HepG2 (cell line): ENCODE measurements at regions not wholly inside any gene's neighbourhood (a gene's known extent, or its start where the extent isn't known, plus 50 kb on each side); places are given as distances from the start of the nearest gene placed in this dataset.

Experiments
- ATF3 ChIP-seq: sonication (generic); formaldehyde crosslinking; IDR thresholded peaks from 2 replicates; pipeline ENCODE4 v1.4.0; 2020; ENCODE audit warnings: missing genetic modification reagents
- KDM5A ChIP-seq: fragments of 200-600 bp; sonication (generic); IDR thresholded peaks from 2 replicates; pipeline ENCODE4 v1.7.0; 2018; ENCODE audit warnings: antibody characterized with exemption, mild to moderate bottlenecking, low read length, borderline replicate concordance
- MXD4 ChIP-seq: IDR thresholded peaks from 2 replicates; pipeline ENCODE4 v1.6.1; 2016; ENCODE audit warnings: mild to moderate bottlenecking, missing biosample characterization, missing genetic modification reagents
- POLR2A ChIP-seq, 2 experiments: IDR thresholded peaks; 2 replicates each; pipeline ENCODE4 v1.6.1; 2011; ENCODE audit warnings: low read depth in 2 of 2, low read length in 2 of 2, mild to moderate bottlenecking in 1 of 2, moderate library complexity in 1 of 2; ENCODE audit not compliant: insufficient read depth in 1 of 2
- RAD21 ChIP-seq: fragments of 450-650 bp; formaldehyde crosslinking; IDR thresholded peaks from 2 replicates; pipeline ENCODE4 v1.5.0; 2020; ENCODE audit warnings: mild to moderate bottlenecking
- SOX5 ChIP-seq: IDR thresholded peaks from 2 replicates; pipeline ENCODE4 v1.6.1; 2016; ENCODE audit warnings: borderline replicate concordance
- ZZZ3 ChIP-seq: sonication (generic); formaldehyde crosslinking; IDR thresholded peaks from 2 replicates; pipeline ENCODE4 v1.4.0; 2020; ENCODE audit warnings: missing genetic modification reagents, mild to moderate bottlenecking, borderline replicate concordance
- TF ChIP-seq, protein P1 (sequence below): sonication (generic); formaldehyde crosslinking; IDR thresholded peaks from 2 replicates; pipeline ENCODE4 v1.5.0; 2020; ENCODE audit warnings: mild to moderate bottlenecking, missing genetic modification reagents, moderate library complexity
- TF ChIP-seq, protein P2 (sequence below), 2 experiments: IDR thresholded peaks; 2 replicates each; pipeline ENCODE4 v1.6.1; 2011 to 2012; ENCODE audit warnings: low read length in 2 of 2, borderline replicate concordance in 1 of 2, low read depth in 1 of 2, mild to moderate bottlenecking in 1 of 2, moderate library complexity in 1 of 2
- TF ChIP-seq, protein P3 (sequence below): sonication (generic); formaldehyde crosslinking; IDR thresholded peaks from 2 replicates; pipeline ENCODE4 v1.4.0; 2020; ENCODE audit warnings: missing genetic modification reagents, mild to moderate bottlenecking, borderline replicate concordance

GRCh38 chrX:22585831-22586230 is 313.1 kb downstream of the CBLL2 start:
- TF ChIP-seq ZZZ3 (CRISPR knock-in tag): no peak
- TF ChIP-seq MXD4 (CRISPR knock-in tag): no peak
- TF ChIP-seq, protein P1, sequence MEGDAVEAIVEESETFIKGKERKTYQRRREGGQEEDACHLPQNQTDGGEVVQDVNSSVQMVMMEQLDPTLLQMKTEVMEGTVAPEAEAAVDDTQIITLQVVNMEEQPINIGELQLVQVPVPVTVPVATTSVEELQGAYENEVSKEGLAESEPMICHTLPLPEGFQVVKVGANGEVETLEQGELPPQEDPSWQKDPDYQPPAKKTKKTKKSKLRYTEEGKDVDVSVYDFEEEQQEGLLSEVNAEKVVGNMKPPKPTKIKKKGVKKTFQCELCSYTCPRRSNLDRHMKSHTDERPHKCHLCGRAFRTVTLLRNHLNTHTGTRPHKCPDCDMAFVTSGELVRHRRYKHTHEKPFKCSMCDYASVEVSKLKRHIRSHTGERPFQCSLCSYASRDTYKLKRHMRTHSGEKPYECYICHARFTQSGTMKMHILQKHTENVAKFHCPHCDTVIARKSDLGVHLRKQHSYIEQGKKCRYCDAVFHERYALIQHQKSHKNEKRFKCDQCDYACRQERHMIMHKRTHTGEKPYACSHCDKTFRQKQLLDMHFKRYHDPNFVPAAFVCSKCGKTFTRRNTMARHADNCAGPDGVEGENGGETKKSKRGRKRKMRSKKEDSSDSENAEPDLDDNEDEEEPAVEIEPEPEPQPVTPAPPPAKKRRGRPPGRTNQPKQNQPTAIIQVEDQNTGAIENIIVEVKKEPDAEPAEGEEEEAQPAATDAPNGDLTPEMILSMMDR (CRISPR knock-in tag): no peak
- no peak for TF ChIP-seq SOX5 (CRISPR knock-in tag)
- no peak for TF ChIP-seq KDM5A
- TF ChIP-seq POLR2A (IDR thresholded peaks at IDR 0.05; ENCODE audit: insufficient read depth in 1 of 2, low read depth in 2 of 2, low read length in 2 of 2): no peak
- TF ChIP-seq, protein P2, sequence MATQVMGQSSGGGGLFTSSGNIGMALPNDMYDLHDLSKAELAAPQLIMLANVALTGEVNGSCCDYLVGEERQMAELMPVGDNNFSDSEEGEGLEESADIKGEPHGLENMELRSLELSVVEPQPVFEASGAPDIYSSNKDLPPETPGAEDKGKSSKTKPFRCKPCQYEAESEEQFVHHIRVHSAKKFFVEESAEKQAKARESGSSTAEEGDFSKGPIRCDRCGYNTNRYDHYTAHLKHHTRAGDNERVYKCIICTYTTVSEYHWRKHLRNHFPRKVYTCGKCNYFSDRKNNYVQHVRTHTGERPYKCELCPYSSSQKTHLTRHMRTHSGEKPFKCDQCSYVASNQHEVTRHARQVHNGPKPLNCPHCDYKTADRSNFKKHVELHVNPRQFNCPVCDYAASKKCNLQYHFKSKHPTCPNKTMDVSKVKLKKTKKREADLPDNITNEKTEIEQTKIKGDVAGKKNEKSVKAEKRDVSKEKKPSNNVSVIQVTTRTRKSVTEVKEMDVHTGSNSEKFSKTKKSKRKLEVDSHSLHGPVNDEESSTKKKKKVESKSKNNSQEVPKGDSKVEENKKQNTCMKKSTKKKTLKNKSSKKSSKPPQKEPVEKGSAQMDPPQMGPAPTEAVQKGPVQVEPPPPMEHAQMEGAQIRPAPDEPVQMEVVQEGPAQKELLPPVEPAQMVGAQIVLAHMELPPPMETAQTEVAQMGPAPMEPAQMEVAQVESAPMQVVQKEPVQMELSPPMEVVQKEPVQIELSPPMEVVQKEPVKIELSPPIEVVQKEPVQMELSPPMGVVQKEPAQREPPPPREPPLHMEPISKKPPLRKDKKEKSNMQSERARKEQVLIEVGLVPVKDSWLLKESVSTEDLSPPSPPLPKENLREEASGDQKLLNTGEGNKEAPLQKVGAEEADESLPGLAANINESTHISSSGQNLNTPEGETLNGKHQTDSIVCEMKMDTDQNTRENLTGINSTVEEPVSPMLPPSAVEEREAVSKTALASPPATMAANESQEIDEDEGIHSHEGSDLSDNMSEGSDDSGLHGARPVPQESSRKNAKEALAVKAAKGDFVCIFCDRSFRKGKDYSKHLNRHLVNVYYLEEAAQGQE (IDR thresholded peaks at IDR 0.05; ENCODE audit: borderline replicate concordance in 1 of 2, low read depth in 1 of 2, low read length in 2 of 2): no peak
- TF ChIP-seq RAD21: no peak
- TF ChIP-seq, protein P3, sequence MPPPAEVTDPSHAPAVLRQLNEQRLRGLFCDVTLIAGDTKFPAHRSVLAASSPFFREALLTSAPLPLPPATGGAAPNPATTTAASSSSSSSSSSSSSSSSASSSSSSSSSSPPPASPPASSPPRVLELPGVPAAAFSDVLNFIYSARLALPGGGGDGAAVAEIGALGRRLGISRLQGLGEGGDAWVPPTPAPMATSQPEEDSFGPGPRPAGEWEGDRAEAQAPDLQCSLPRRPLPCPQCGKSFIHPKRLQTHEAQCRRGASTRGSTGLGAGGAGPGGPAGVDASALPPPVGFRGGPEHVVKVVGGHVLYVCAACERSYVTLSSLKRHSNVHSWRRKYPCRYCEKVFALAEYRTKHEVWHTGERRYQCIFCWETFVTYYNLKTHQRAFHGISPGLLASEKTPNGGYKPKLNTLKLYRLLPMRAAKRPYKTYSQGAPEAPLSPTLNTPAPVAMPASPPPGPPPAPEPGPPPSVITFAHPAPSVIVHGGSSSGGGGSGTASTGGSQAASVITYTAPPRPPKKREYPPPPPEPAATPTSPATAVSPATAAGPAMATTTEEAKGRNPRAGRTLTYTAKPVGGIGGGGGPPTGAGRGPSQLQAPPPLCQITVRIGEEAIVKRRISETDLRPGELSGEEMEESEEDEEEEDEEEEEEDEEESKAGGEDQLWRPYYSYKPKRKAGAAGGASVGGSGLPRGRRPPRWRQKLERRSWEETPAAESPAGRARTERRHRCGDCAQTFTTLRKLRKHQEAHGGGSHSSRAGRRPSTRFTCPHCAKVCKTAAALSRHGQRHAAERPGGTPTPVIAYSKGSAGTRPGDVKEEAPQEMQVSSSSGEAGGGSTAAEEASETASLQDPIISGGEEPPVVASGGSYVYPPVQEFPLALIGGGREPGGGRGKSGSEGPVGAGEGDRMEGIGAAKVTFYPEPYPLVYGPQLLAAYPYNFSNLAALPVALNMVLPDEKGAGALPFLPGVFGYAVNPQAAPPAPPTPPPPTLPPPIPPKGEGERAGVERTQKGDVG: no peak
- no peak for TF ChIP-seq ATF3 (CRISPR knock-in tag)
